ENCODE measurements at regions not wholly inside any gene's neighbourhood (a gene's known extent, or its start where the extent isn't known, plus 50 kb on each side); places are given as distances from the start of the nearest gene placed in this dataset.
"Not testable (repeated sequence)": the region's sequence is repeated elsewhere in the genome, so short reads cannot be mapped to it uniquely, and the experiment has no call there.

DNA sequence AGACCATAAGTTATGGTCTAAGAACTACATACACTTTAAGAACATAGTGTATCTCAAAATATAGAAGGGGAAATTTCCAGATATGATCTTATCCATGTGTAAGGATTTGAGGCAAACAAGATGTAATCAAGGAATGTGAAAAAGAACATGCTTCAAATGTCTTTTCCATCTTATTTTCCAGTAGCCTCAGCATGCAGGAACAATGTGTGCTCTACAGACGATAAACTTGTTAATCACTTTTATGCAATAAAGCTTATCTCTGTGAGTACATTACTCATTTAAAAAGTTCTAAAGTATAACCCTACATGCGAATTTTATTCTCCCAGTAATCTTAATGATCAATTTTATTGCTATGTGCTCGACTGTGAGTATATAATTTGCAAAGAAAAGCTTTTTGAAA, 185.2 kb downstream of the ALDH8A1 start:
- intact Hi-C loops (cut with DNase I) = no loop called here
- Histone ChIP-seq H3K36me3 (no peaks in the 10 kb centered on the region), H3K27me3 (no peaks in the 10 kb centered on the region), H3K4me3 (no peak overlapping the region), H3K9me3 (no peaks in the 10 kb centered on the region), H3K4me1 (no peaks in the 10 kb centered on the region), H3K27ac (no peak overlapping the region)
- 46 to 53% methylated on average over 3 of the region's 3 CpGs for WGBS, 2 donors
- no peak for TF ChIP-seq CTCF (IDR thresholded peaks at IDR 0.05)
- DNase-seq (no peak), FAIRE-seq (no peak), ATAC-seq (no peak)

- ATAC-seq; H3K4me3 ChIP-seq; FAIRE-seq; intact Hi-C loops (cut with DNase I); H3K36me3 ChIP-seq; H3K9me3 ChIP-seq; H3K4me1 ChIP-seq; H3K27me3 ChIP-seq; H3K27ac ChIP-seq; DNase-seq: not testable (repeated sequence)
- 77 to 81% methylated on average over 3 of the region's 3 CpGs for WGBS, 2 donors
These were observed 186.3 kb downstream of the ALDH8A1 start for GRCh38 chr6:134763575-134763974.

GRCh38 chr6:134758621-134759020, 191.3 kb downstream of the ALDH8A1 start:
- H3K27ac ChIP-seq = peak overlapping the region in 3 of 4 donors; percentile 7 to 62 (median 14)
- no peaks in the 10 kb centered on the region for H3K36me3 ChIP-seq
- DNase-seq (no peak), FAIRE-seq (no peak), ATAC-seq (peak in 3 of 4 donors; percentile 28 to 46 (median 30))
- WGBS, 2 donors = 65 to 66% methylated on average over 4 of the region's 4 CpGs
- no peak for TF ChIP-seq CTCF (IDR thresholded peaks at IDR 0.05)
- no peaks in the 10 kb centered on the region for H3K9me3 ChIP-seq
- no peaks in the 10 kb centered on the region for H3K4me1 ChIP-seq
- no peak overlapping the region for H3K4me3 ChIP-seq
- intact Hi-C loops (cut with DNase I) = no loop called here
- H3K27me3 ChIP-seq = no peaks in the 10 kb centered on the region

- peak; percentile 62 to 76 (median 74) for ATAC-seq
- peak overlapping the region in 3 of 4 donors; percentile 14 to 62 (median 20) for H3K27ac ChIP-seq
- H3K9me3 ChIP-seq = no peaks in the 10 kb centered on the region
These were observed 192.0 kb downstream of the ALDH8A1 start for GRCh38 chr6:134757911-134758361.

DNA sequence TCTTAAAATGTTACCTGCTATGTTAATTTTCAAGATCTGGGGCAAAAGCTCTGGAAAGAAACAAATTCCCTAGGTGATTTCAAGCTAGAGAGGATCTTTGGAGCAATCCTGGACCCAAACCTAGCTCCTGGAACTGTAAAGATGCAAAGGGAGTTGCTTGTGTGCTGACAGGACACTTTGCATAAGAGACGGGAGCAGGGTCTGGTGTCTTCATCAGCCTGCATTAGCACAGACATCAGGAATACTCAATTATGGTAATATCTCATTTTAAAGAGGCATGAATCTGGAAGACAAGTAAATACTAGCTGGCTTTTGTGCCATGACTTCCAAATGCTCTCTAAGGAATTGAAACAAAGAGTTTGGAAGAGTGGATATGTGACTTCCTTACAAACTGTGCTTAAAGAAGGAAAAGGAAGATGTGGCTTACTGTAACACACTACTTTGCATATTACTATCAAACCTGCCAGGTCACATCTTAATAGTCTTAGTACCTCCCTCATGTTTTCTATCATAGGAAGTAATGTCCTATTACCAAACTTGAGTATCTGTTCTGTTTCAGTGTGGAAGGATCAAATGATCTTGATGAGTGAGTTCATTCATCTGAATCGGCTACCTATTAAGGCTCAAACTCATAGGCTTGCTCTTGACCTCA, 193.4 kb downstream of the ALDH8A1 start:
- Histone ChIP-seq H3K4me1 (no peaks in the 10 kb centered on the region), H3K4me3 (no peak overlapping the region), H3K36me3 (no peaks in the 10 kb centered on the region), H3K27ac (no peak overlapping the region), H3K9me3 (no peaks in the 10 kb centered on the region), H3K27me3 (no peaks in the 10 kb centered on the region)
- FAIRE-seq (no peak), DNase-seq (no peak), ATAC-seq (no peak)
- intact Hi-C loops (cut with DNase I) = no loop called here
- WGBS, 2 donors = 84 to 92% methylated on average over 2 of the region's 2 CpGs
- no peak for TF ChIP-seq CTCF (IDR thresholded peaks at IDR 0.05)

More at GRCh38 chr6:134757911-134758361, 192.0 kb downstream of the ALDH8A1 start:
- H3K27me3 ChIP-seq = no peaks in the 10 kb centered on the region
- TF ChIP-seq CTCF (IDR thresholded peaks at IDR 0.05) = no peak
- WGBS, 2 donors = 50 to 52% methylated on average over 1 of the region's 1 CpG
- no peaks in the 10 kb centered on the region for H3K4me1 ChIP-seq
- FAIRE-seq = no peak
- H3K36me3 ChIP-seq = no peaks in the 10 kb centered on the region
- H3K4me3 ChIP-seq = no peak overlapping the region
- intact Hi-C loops (cut with DNase I) = no loop called here
- peak in 2 of 6 donors; percentile 10 to 27 for DNase-seq
